Activated CD4-positive, alpha-beta T cell treated with anti-CD3 and anti-CD28 coated beads, Interleukin-2, amount 10 ng/mL, durations not matched to agents 24 days and 14 days (primary cell): ENCODE measurements at regions not wholly inside any gene's neighbourhood (a gene's known extent, or its start where the extent isn't known, plus 50 kb on each side); places are given as distances from the start of the nearest gene placed in this dataset.
"Not testable (repeated sequence)": the region's sequence is repeated elsewhere in the genome, so short reads cannot be mapped to it uniquely, and the experiment has no call there.

ENCODE experiments used
- DNase-seq: peaks from one replicate; pipeline ENCODE4 v3.0.0; 2022
- H3K27ac Mint-ChIP-seq: one replicate; pipeline ENCODE4 v1.8.0; 2022; ENCODE audit warnings: mild to moderate bottlenecking, mixed read lengths
- H3K27me3 Mint-ChIP-seq: one replicate; pipeline ENCODE4 v1.8.0; 2022; ENCODE audit warnings: mixed read lengths
- H3K36me3 Mint-ChIP-seq: one replicate; pipeline ENCODE4 v1.8.0; 2022; ENCODE audit warnings: low read depth, mild to moderate bottlenecking, mixed read lengths
- H3K4me1 Mint-ChIP-seq: one replicate; pipeline ENCODE4 v1.8.0; 2021; ENCODE audit warnings: mixed read lengths
- H3K4me3 Mint-ChIP-seq: one replicate; pipeline ENCODE4 v1.8.0; 2022; ENCODE audit warnings: mild to moderate bottlenecking, moderate library complexity, mixed read lengths
- H3K9me3 Mint-ChIP-seq: one replicate; pipeline ENCODE4 v1.8.0; 2021; ENCODE audit warnings: mixed read lengths
- intact Hi-C: fragments of 100-400 bp; cut with micrococcal nuclease; formaldehyde crosslinking; loops from one replicate; pipeline ENCODE4 v1.15.1; 2023

DNA sequence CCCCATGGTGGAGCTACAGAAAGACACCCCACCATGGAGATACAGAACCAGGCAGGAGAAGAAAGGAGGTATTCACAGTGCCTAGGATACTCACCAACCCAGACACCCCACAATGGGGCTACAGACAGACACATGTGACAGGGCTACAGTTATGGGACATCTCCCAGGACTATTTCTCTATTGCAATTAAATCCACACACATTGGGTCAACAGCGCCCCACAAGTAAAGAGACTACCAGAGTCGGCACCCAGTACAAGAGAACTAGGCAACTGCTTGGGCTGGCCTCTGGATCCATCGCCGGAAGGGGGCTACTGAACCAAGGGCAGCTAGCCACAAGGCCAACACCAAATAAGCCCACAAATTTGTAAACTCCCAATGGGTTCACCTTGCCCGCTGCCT, 310.1 kb upstream of the NCKAP5 start:
- intact Hi-C loops = no loop called here

DNA sequence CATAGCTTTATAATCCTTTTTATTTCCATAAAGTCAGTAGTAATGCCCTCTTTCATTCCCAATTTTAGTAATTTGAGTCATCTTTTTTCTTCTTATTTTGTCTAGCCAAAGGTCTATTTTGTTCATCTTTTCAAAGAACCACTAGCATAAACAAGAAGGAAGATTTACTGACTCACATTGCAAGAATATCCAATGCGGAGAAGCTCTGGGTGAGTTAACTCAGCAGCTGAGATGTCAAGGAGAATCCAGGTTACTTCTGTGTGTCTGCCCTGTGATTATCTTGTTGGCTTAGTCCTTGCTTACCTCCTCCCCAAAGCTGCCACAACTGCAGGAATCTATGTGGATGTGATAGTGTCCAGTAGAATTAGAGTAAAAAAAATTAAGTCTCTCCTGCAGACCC, 311.4 kb upstream of the NCKAP5 start:
- H3K4me3 Mint-ChIP-seq = no peak overlapping the region
- intact Hi-C loops = loop anchor here (10.0 kb wide), 2 partner anchors 235 to 575 kb away; no protein-coding TSS in a partner anchor
- no peak for DNase-seq
- no peak overlapping the region for H3K27ac Mint-ChIP-seq
- no peaks in the 10 kb centered on the region for H3K9me3 Mint-ChIP-seq
- H3K36me3 Mint-ChIP-seq = no peaks in the 10 kb centered on the region
- peaks cover 18% of the 10 kb centered on the region for H3K27me3 Mint-ChIP-seq
- no peaks in the 10 kb centered on the region for H3K4me1 Mint-ChIP-seq

More for the DNA sequence above, 310.1 kb upstream of the NCKAP5 start:
- no peak overlapping the region for H3K4me3 Mint-ChIP-seq
- DNase-seq = no peak
- peaks cover 18% of the 10 kb centered on the region for H3K27me3 Mint-ChIP-seq
- H3K36me3 Mint-ChIP-seq = no peaks in the 10 kb centered on the region
- H3K4me1 Mint-ChIP-seq = no peaks in the 10 kb centered on the region
- H3K9me3 Mint-ChIP-seq = no peaks in the 10 kb centered on the region
- H3K27ac Mint-ChIP-seq = no peak overlapping the region

DNA sequence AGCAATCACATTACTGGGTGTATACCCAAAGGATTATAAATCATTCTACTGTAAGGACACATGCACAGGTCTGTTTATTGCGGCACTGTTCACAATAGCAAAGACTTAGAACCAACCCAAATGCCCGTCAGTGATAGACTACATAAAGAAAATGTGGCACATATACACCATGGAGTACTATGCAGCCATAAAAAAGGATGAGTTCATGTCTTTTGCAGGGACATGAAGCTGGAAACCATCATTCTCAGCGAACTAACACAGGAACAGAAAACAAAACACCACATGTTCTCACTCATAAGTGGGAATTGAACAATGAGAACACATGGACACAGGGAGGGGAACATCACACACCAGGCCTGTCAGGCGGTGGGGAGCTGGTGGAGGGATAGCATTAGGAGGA, 313.9 kb upstream of the NCKAP5 start:
- not testable (repeated sequence) for H3K4me3 Mint-ChIP-seq, DNase-seq
- intact Hi-C loops = loop anchor here (10.0 kb wide), 2 partner anchors 233 to 573 kb away; no protein-coding TSS in a partner anchor

DNA sequence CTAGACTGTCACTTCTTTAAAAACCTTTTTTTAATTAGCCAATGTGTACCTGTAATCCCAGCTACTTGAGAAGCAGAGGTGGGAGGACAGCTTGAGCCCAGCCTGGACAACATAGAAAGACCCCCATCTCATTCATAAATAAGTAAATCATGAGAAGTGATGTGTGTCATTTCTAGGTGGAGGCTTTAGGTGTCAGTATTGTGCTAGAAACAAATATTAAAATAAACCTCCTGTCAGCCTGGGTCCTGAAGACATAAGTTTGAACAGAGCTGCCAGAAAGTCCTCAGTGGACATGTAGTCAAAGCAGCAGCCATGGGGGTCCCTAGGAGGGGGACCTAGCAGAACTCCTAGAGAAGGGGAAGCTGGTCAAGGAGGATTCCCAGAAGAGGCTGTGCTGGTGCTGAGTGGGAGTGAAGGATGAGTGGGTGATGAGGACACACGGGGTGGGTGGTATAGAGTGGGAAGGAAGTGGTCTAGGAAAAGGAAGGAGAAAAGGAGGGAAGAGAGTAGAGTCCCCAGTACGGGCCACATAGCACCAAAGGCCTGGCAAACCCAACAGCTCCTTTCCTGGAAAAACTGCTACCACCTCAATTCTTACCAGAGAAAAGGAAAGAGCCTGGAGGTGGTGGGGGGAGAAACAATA, 316.6 kb upstream of the NCKAP5 start:
- intact Hi-C loops = loop anchor here (5.0 to 10.0 kb wide), 3 partner anchors 230 to 570 kb away; no protein-coding TSS in a partner anchor
- DNase-seq = no peak
- H3K9me3 Mint-ChIP-seq = no peaks in the 10 kb centered on the region
- H3K4me1 Mint-ChIP-seq = no peaks in the 10 kb centered on the region
- no peak overlapping the region for H3K4me3 Mint-ChIP-seq
- H3K27ac Mint-ChIP-seq = no peak overlapping the region
- H3K27me3 Mint-ChIP-seq = peaks cover 3% of the 10 kb centered on the region
- no peaks in the 10 kb centered on the region for H3K36me3 Mint-ChIP-seq

More for the DNA sequence above, 313.9 kb upstream of the NCKAP5 start:
- H3K27ac Mint-ChIP-seq, H3K27me3 Mint-ChIP-seq, H3K36me3 Mint-ChIP-seq, H3K4me1 Mint-ChIP-seq, H3K9me3 Mint-ChIP-seq: not testable (repeated sequence)

DNA sequence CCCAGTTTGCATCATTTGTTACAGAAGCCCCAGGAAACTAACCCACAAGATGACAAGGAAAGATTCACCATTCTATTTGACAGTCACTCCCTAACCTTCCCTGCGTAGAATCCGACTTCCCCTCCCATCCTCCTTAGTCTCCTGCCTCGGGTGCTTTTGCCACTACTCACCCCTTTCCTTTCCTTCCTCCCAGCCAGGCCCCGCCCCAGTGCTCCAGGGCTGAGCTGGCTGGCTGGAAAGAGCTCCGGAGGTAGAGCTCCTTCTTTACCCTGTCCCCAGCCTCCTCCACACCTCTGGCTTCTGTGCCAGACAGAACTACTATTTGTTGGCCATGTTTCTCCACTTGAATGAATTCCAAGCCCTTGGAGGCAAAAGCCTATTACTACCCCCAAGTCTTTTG, 317.6 kb upstream of the NCKAP5 start:
- Mint-ChIP-seq H3K4me1 (no peaks in the 10 kb centered on the region), H3K36me3 (no peaks in the 10 kb centered on the region), H3K4me3 (no peak overlapping the region), H3K9me3 (no peaks in the 10 kb centered on the region), H3K27me3 (peaks cover 3% of the 10 kb centered on the region), H3K27ac (no peak overlapping the region)
- intact Hi-C loops = loop anchor here (5.0 to 10.0 kb wide), 3 partner anchors 229 to 569 kb away; no protein-coding TSS in a partner anchor
- DNase-seq = no peak

DNA sequence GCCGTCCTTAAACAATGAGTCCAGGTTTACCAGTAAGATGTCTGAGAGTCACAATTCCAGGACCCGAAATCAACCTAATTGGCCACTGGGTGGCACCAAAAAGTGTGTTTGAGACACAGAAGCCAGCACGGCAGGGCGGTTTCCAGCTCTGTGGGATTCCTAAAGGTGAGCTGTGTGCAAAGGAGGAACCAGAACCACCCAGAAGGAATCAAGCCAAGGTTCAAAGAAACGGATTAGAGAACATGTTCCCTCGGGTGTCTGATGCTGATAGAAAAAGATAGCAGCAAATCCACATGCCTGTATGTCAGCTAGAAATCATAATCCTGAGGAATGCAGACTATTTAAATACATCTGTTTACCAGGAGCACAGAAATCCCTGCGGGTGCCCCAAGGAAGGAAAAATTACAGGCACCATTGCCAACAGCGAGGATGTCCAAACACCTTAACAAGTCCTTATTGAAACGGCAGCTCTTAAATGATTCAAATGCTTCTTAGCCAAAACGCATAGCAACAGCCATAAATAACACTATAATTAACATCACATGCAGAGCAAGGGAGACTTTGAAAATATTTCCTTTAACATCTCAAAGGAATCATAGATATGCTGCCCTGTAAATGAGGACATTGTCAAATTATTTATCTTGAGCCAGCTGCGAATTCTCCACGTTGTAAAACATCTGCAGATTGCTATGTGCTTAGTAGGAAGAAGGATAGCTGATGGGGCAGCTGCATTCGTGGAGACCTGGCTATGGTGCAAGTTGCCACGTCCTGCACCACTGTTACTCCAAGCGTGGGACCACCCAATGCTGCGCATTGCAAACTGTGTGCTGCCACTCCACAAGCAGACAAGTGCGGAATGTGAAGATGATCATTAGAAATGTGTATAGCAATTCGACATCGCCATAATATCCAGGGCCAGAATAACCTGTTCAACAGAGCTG, 318.7 kb upstream of the NCKAP5 start:
- Mint-ChIP-seq H3K27ac (no peak overlapping the region), H3K27me3 (peaks cover 1% of the 10 kb centered on the region), H3K4me1 (no peaks in the 10 kb centered on the region), H3K36me3 (no peaks in the 10 kb centered on the region), H3K9me3 (no peaks in the 10 kb centered on the region), H3K4me3 (no peak overlapping the region)
- intact Hi-C loops = loop anchor here (5.0 to 10.0 kb wide), 3 partner anchors 228 to 568 kb away; no protein-coding TSS in a partner anchor
- peak; percentile 82 for DNase-seq

DNA sequence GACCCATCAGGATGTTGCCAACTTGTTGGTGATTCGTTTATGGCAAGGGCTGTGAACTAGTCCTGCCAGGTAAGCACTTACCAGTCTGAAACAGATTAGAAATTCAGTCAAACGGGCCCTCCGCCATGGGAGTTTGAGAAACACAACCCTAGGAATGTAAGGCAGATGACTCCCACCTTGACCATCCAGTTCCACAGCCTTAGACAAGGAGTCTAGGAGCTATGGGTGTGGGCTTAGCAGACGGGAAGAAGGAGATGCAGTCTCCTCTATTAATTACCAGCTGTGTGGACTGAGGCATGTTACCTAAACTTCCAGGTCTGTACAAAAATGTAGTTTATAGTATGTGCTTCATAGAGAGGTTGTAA, 319.4 kb upstream of the NCKAP5 start:
- peak; percentile 45 for DNase-seq
- Mint-ChIP-seq H3K4me1 (no peaks in the 10 kb centered on the region), H3K9me3 (no peaks in the 10 kb centered on the region), H3K36me3 (no peaks in the 10 kb centered on the region), H3K27ac (no peak overlapping the region), H3K4me3 (no peak overlapping the region), H3K27me3 (no peaks in the 10 kb centered on the region)
- intact Hi-C loops = loop anchor here (5.0 to 10.0 kb wide), 3 partner anchors 227 to 567 kb away; no protein-coding TSS in a partner anchor

DNA sequence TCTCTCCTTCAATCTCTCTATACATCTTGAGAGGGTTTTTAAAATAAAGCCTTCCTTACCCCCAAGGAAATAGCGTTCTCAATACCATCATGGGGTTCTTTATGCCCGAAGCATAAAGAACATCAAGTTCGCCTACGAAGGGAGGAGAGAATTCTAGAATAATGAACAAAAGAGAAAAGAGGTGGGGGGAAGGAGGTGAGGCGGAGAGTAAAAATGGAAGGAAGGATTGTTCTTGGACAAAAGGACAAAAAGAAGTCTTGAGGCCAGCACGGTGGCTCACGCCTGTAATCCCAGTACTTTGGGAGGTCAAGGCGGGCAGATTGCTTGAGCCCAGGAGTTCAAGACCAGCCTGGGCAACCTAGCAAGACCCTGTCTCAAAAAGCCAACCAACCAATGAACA, 319.8 kb upstream of the NCKAP5 start:
- intact Hi-C loops = loop anchor here (5.0 to 10.0 kb wide), 3 partner anchors 227 to 567 kb away; no protein-coding TSS in a partner anchor
- no peaks in the 10 kb centered on the region for H3K36me3 Mint-ChIP-seq
- no peaks in the 10 kb centered on the region for H3K27me3 Mint-ChIP-seq
- no peaks in the 10 kb centered on the region for H3K9me3 Mint-ChIP-seq
- no peak for DNase-seq
- H3K27ac Mint-ChIP-seq = no peak overlapping the region
- no peak overlapping the region for H3K4me3 Mint-ChIP-seq
- H3K4me1 Mint-ChIP-seq = no peaks in the 10 kb centered on the region

DNA sequence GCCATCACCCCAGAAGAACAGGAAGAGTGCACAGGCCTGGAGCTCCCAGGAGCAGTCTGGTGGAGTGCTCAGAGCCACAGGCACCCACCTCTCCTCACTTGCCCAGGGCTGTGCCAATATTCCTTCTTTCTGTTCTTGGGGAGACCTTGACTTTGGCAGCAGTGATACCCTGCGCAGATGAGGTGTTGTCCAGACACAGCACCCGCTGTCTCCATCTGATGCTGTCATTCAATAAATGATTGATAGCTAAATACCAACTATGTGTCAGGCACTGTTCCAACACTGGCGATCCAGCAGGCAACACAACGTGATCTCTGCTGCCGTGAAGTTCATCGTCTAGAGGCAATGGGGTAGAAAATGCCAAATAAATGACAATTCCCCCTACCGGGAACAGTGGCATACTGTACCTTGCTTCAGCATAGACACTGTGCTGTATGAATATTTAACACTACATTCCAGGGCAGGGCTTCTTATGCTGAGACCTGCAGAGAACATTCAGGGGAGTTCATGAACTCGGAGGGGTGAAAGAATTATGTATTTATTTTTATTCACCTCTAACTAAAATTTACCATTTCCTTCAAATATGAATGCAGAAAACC, 320.5 kb upstream of the NCKAP5 start:
- H3K4me3 Mint-ChIP-seq = no peak overlapping the region
- intact Hi-C loops = loop anchor here (5.0 to 10.0 kb wide), 3 partner anchors 226 to 566 kb away; no protein-coding TSS in a partner anchor
- no peaks in the 10 kb centered on the region for H3K36me3 Mint-ChIP-seq
- no peak overlapping the region for H3K27ac Mint-ChIP-seq
- no peaks in the 10 kb centered on the region for H3K4me1 Mint-ChIP-seq
- no peaks in the 10 kb centered on the region for H3K27me3 Mint-ChIP-seq
- H3K9me3 Mint-ChIP-seq = no peaks in the 10 kb centered on the region
- peak; percentile 42 for DNase-seq

DNA sequence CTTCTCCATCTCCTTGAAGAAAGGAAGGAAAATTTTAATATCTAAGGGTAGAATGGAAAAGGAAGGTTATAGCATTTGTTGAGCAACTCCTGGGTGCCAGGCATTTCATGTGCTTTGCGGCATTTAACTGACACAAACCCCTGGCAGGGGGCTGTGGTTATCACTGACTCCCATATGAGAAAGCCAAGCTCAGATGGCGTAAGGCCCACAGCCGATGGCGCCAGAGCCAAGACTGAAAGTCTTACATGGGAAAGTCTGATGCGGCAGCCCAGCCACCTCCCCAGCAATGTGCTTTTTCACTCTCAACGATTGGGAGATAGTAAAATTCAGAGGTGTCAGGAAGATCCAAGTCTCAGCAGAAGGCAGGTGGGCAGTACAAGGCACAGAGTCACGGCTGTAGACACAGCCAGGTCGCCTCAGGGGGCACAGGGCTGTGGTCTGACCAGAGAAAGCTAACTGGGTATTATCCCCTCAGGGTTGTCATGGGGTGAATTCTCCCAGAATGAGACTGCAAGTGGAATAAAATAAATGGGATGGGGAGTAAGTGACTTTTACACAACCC, 324.2 kb upstream of the NCKAP5 start:
- H3K9me3 Mint-ChIP-seq = no peaks in the 10 kb centered on the region
- peak; percentile 24 for DNase-seq
- H3K36me3 Mint-ChIP-seq = no peaks in the 10 kb centered on the region
- H3K4me1 Mint-ChIP-seq = no peaks in the 10 kb centered on the region
- peaks cover 5% of the 10 kb centered on the region for H3K27me3 Mint-ChIP-seq
- no peak overlapping the region for H3K27ac Mint-ChIP-seq
- no peak overlapping the region for H3K4me3 Mint-ChIP-seq
- intact Hi-C loops = no loop called here

DNA sequence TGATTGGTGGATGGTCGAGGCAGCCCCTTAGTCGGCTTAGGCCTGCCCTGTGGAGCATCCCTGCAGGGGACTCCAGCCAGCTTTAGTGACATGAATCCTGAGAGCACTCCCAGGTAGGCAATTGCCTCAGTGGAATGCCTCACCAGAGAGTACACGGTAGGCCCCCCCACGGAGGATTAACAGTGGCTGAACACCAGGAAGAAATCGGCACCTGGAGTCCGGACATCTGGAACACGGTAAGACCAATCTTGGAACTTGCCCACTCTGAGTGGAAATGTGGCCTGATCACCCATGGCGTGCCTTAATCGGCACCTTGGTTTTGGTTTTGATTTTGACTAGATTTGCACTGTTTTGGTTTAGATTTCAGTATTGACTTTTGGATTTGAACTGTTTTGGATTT, 326.2 kb upstream of the NCKAP5 start:
- peak; percentile 50 for DNase-seq
- intact Hi-C loops = no loop called here
- Mint-ChIP-seq H3K9me3 (no peaks in the 10 kb centered on the region), H3K27ac (no peak overlapping the region), H3K4me3 (no peak overlapping the region), H3K4me1 (no peaks in the 10 kb centered on the region), H3K27me3 (peaks cover 5% of the 10 kb centered on the region), H3K36me3 (no peaks in the 10 kb centered on the region)

DNA sequence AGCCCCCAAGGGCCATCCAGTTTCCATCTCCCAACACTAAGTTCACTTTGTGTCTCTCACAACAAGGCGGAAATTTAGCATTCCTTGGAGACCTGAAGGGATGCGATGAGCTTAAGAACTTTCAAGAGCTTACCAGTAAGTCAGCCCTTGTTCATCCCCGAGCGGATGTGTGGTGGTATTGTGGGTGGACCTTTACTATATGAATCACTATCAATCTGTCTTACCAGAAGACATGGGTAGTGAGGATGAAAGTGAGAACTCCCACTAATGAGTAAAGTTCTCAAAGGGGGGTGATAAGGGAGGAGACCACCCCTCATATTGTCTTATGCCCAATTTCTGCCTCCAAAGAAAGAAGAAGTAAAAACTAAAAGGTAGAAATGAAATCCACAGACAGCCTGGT, 329.6 kb upstream of the NCKAP5 start:
- peak; percentile 17 for DNase-seq
- H3K4me3 Mint-ChIP-seq, H3K36me3 Mint-ChIP-seq, intact Hi-C loops, H3K9me3 Mint-ChIP-seq, H3K27me3 Mint-ChIP-seq, H3K27ac Mint-ChIP-seq, H3K4me1 Mint-ChIP-seq: not testable (repeated sequence)

DNA sequence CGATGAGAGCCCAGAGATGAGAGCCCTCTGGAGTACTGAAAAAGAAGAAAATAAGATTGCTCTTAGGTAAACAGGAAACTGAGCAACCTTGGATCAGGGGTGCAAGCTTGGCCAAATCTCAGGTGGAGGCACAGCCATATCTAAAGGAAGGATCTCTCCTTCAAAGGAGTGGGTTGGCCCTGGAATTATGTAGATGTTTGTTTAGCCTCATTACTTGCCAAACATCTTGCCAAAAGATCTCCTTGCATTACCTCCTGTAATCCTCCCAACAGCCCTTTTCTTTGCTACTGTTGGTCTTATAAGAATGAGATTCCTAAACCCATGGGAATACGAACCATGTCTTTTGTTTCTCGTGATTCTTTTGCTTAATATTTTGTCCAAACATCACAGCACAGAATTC, 332.6 kb upstream of the NCKAP5 start:
- H3K9me3 Mint-ChIP-seq = no peaks in the 10 kb centered on the region
- no peak overlapping the region for H3K27ac Mint-ChIP-seq
- intact Hi-C loops = no loop called here
- H3K4me3 Mint-ChIP-seq = no peak overlapping the region
- DNase-seq = no peak
- no peaks in the 10 kb centered on the region for H3K4me1 Mint-ChIP-seq
- no peaks in the 10 kb centered on the region for H3K36me3 Mint-ChIP-seq
- H3K27me3 Mint-ChIP-seq = peaks cover 3% of the 10 kb centered on the region
